OCI-LY1 (cell line): ENCODE measurements at regions not wholly inside any gene's neighbourhood (a gene's known extent, or its start where the extent isn't known, plus 50 kb on each side); places are given as distances from the start of the nearest gene placed in this dataset.

ENCODE experiments used
- H2AFZ ChIP-seq: fragments of 200-600 bp; sonication (generic), shearing (Covaris generic); 2 replicates; pipeline ENCODE4 v1.6.0; 2014; ENCODE audit warnings: antibody characterized with exemption, mild to moderate bottlenecking, low read length
- H3F3A ChIP-seq: fragments of 200-600 bp; sonication (generic), shearing (Covaris generic); 2 replicates; pipeline ENCODE4 v1.6.0; 2014; ENCODE audit warnings: mild to moderate bottlenecking, antibody characterized with exemption, low read length, moderate library complexity; ENCODE audit not compliant: insufficient read depth
- H3K27ac ChIP-seq: fragments of 200-600 bp; sonication (generic); 2 replicates; pipeline ENCODE4 v1.5.1; 2014; ENCODE audit warnings: low read length, mixed run types, mild to moderate bottlenecking, low read depth; ENCODE audit not compliant: poor library complexity, severe bottlenecking
- H3K27me3 ChIP-seq: fragments of 200-600 bp; sonication (generic); 2 replicates; pipeline ENCODE4 v1.6.0; 2014; ENCODE audit warnings: antibody characterized with exemption, mild to moderate bottlenecking, low read length, moderate library complexity; ENCODE audit not compliant: insufficient read depth
- H3K36me3 ChIP-seq: fragments of 200-600 bp; sonication (generic); 2 replicates; pipeline ENCODE4 v1.6.1; 2014; ENCODE audit warnings: mild to moderate bottlenecking, antibody characterized with exemption, low read length, moderate library complexity, mixed read lengths; ENCODE audit not compliant: insufficient read depth
- H3K4me1 ChIP-seq: fragments of 200-600 bp; sonication (generic); 2 replicates; pipeline ENCODE4 v1.5.1; 2014; ENCODE audit warnings: mild to moderate bottlenecking, low read length, moderate library complexity; ENCODE audit not compliant: insufficient read depth, severe bottlenecking
- H3K4me2 ChIP-seq: fragments of 200-600 bp; sonication (generic), shearing (Covaris generic); 2 replicates; pipeline ENCODE4 v1.6.1; 2014; ENCODE audit warnings: low read length
- H3K4me3 ChIP-seq: fragments of 200-600 bp; sonication (generic); 2 replicates; pipeline ENCODE4 v1.5.1; 2014; ENCODE audit warnings: low read length, low read depth, mild to moderate bottlenecking, mixed read lengths; ENCODE audit not compliant: poor library complexity, severe bottlenecking
- H3K79me2 ChIP-seq: fragments of 200-600 bp; shearing (Covaris generic); 2 replicates; pipeline ENCODE4 v1.6.1; 2016; ENCODE audit warnings: mixed run types, low read length, mixed read lengths; ENCODE audit not compliant: insufficient read depth
- H3K9ac ChIP-seq: fragments of 200-600 bp; sonication (generic), shearing (Covaris generic); 2 replicates; pipeline ENCODE4 v1.6.1; 2014; ENCODE audit warnings: mild to moderate bottlenecking, low read length, mixed read lengths
- H3K9me2 ChIP-seq: fragments of 200-600 bp; sonication (generic), shearing (Covaris generic); 2 replicates; pipeline ENCODE4 v1.6.1; 2014; ENCODE audit warnings: low read depth, mild to moderate bottlenecking, low read length, mixed read lengths
- H3K9me3 ChIP-seq: fragments of 200-600 bp; shearing (Covaris generic); 2 replicates; pipeline ENCODE4 v1.6.1; 2014; ENCODE audit warnings: low read length, mixed read lengths
- H4K20me1 ChIP-seq: fragments of 200-600 bp; sonication (generic), shearing (Covaris generic); 2 replicates; pipeline ENCODE4 v1.6.0; 2016; ENCODE audit warnings: mild to moderate bottlenecking, low read length; ENCODE audit not compliant: insufficient read depth
- EZH2 ChIP-seq: fragments of 200-600 bp; sonication (generic), shearing (Covaris generic); IDR thresholded peaks from 2 replicates; pipeline ENCODE4 v1.8.0; 2017; ENCODE audit warnings: borderline replicate concordance, mixed run types, mild to moderate bottlenecking, antibody characterized with exemption, low read length, moderate library complexity, mixed read lengths
- TF ChIP-seq, protein P1 (sequence below): fragments of 200-600 bp; sonication (generic), shearing (Covaris generic); IDR thresholded peaks from 2 replicates; pipeline ENCODE4 v1.5.1; 2017; ENCODE audit warnings: mild to moderate bottlenecking, antibody characterized with exemption, low read length, moderate library complexity, mixed read lengths

DNA sequence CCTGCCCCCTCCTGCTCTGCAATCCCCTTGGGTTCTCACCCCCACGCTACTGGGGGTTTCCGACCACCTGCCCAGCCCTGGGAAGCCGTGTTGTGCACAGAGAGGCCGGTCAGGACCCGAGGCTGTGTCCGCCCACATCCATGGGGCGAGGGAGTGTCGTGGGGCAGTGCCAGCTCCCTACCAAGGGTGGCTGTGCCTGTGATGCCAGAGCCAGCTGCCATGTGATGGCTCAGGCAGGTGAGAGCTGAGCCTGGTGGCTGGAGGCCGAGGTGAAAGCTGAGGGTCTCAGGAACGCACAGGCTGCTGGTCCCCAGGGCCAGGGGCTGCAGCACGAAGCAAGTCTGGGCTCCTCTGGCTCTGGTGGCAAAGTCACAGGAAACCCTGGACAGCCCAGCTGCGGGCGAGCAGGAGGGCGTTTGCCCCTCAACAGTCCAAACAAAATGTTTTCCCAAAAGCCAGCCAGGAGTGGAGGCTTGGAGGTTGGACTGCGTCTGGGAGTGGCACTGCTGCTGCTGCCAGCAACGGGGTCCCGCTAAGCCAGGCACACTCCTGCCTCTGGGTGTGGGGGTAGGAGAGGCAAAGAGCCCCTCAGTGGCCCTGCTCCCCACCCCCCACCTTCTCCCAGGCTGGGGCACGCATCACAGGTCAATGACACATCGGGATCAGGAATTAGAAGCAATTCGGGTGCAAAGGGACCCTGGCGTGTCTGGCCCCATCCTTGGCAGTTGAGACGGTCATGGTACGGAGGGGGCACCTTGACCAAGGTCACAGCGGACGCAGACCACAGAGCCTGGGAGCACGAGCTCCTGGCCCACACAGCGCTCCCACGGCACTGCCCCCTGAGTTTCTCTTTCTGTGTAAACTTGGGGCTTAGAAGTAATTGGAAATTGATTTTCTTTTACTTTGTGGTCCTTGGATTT, 72.4 kb upstream of the GPC1 start:
- Histone ChIP-seq H3K9me2 (no peaks in the 10 kb centered on the region), H3K27ac (no peak overlapping the region), H3K4me2 (no peak overlapping the region), H3K9me3 (0 out of 2 replicates have a peak, but pooled peaks cover 3% of the 10 kb centered on the region), H3K36me3 (no peaks in the 10 kb centered on the region), H3K4me1 (no peaks in the 10 kb centered on the region), H3K79me2 (no peaks in the 10 kb centered on the region), H3K27me3 (no peaks in the 10 kb centered on the region; the same call in 1 of the 2 replicates), H4K20me1 (no peaks in the 10 kb centered on the region), H2AFZ (no peak overlapping the region), H3K4me3 (no peak overlapping the region), H3F3A (no peaks in the 10 kb centered on the region), H3K9ac (no peak overlapping the region)
- TF ChIP-seq EZH2: no peak
- TF ChIP-seq, protein P1, sequence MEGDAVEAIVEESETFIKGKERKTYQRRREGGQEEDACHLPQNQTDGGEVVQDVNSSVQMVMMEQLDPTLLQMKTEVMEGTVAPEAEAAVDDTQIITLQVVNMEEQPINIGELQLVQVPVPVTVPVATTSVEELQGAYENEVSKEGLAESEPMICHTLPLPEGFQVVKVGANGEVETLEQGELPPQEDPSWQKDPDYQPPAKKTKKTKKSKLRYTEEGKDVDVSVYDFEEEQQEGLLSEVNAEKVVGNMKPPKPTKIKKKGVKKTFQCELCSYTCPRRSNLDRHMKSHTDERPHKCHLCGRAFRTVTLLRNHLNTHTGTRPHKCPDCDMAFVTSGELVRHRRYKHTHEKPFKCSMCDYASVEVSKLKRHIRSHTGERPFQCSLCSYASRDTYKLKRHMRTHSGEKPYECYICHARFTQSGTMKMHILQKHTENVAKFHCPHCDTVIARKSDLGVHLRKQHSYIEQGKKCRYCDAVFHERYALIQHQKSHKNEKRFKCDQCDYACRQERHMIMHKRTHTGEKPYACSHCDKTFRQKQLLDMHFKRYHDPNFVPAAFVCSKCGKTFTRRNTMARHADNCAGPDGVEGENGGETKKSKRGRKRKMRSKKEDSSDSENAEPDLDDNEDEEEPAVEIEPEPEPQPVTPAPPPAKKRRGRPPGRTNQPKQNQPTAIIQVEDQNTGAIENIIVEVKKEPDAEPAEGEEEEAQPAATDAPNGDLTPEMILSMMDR: no peak

- Histone ChIP-seq H3K4me1 (no peaks in the 10 kb centered on the region), H3K79me2 (no peaks in the 10 kb centered on the region), H3K4me3 (no peak overlapping the region), H4K20me1 (no peaks in the 10 kb centered on the region), H3K9ac (no peak overlapping the region), H3K27me3 (no peaks in the 10 kb centered on the region; the same call in 1 of the 2 replicates), H2AFZ (no peak overlapping the region), H3K9me2 (no peaks in the 10 kb centered on the region), H3K27ac (no peak overlapping the region), H3K9me3 (0 out of 2 replicates have a peak, but pooled peaks cover 3% of the 10 kb centered on the region), H3F3A (no peaks in the 10 kb centered on the region), H3K36me3 (no peaks in the 10 kb centered on the region), H3K4me2 (no peak overlapping the region)
- TF ChIP-seq EZH2: no peak
- TF ChIP-seq, protein P1: no peak
These were observed 71.5 kb upstream of the GPC1 start for GRCh38 chr2:240363746-240364581.

DNA sequence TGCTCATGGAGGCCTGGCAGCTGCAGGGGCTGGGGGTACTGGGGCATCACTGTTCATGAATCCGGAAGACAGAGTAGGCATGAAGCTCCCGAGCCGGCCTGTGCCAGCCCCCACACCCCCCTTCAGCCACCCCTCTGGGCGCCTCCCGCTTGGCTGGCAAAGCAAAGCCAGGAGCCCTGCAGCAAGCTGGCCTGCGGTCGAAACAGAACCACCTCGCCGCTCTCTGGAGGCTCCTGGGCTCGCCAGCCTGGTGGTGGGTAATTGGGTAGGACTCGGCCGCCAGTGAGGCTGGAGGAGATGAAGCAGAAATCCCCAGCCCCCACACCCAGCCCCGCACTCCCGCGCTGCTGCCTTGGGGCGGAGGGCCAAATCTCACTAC, 70.9 kb upstream of the GPC1 start:
- Histone ChIP-seq H4K20me1 (no peaks in the 10 kb centered on the region), H3K27ac (no peak overlapping the region), H3K27me3 (no peaks in the 10 kb centered on the region; the same call in 1 of the 2 replicates), H2AFZ (no peak overlapping the region), H3K36me3 (no peaks in the 10 kb centered on the region), H3K4me1 (no peaks in the 10 kb centered on the region), H3F3A (no peaks in the 10 kb centered on the region), H3K79me2 (no peaks in the 10 kb centered on the region), H3K9me3 (0 out of 2 replicates have a peak, but pooled peaks cover 3% of the 10 kb centered on the region), H3K4me3 (no peak overlapping the region), H3K9me2 (no peaks in the 10 kb centered on the region), H3K9ac (no peak overlapping the region), H3K4me2 (no peak overlapping the region)
- no peak for TF ChIP-seq EZH2
- TF ChIP-seq, protein P1: no peak
